ENCODE measurements at regions not wholly inside any gene's neighbourhood (a gene's known extent, or its start where the extent isn't known, plus 50 kb on each side); places are given as distances from the start of the nearest gene placed in this dataset.

- H3K9me3 ChIP-seq (ENCODE audit: low read length), result no peaks in the 10 kb centered on the region
- H3F3A ChIP-seq (ENCODE audit: insufficient read depth, low read length, poor library complexity, severe bottlenecking), result no peaks in the 10 kb centered on the region
- H3K4me2 ChIP-seq (ENCODE audit: low read length), result no peak overlapping the region
- no peak overlapping the region for H2AFZ ChIP-seq (ENCODE audit: low read depth, low read length)
- H3K36me3 ChIP-seq (ENCODE audit: insufficient read depth, low read length), result no peaks in the 10 kb centered on the region
- no peak overlapping the region for H3K9ac ChIP-seq (ENCODE audit: low read length)
- no peak overlapping the region for H3K27ac ChIP-seq (ENCODE audit: low read length)
- no peaks in the 10 kb centered on the region for H3K9me2 ChIP-seq (ENCODE audit: insufficient read depth, low read length)
- H3K79me2 ChIP-seq (replicated peaks; ENCODE audit: insufficient read depth, low read length), result no peaks in the 10 kb centered on the region
- peaks cover 14% of the 10 kb centered on the region for H3K27me3 ChIP-seq (ENCODE audit: insufficient read depth, low read depth, low read length)
- no peak overlapping the region for H3K4me3 ChIP-seq (ENCODE audit: low read length)
- no peak for TF ChIP-seq MXI1 (conservative IDR thresholded peaks at IDR 0.05; ENCODE audit: poor library complexity, severe bottlenecking)
- TF ChIP-seq EZH2 (IDR thresholded peaks at IDR 0.05; ENCODE audit: borderline replicate concordance, insufficient read depth, low read length, poor library complexity, severe bottlenecking), result no peak
- TF ChIP-seq CTCF (IDR thresholded peaks at IDR 0.05; ENCODE audit: poor library complexity, severe bottlenecking), result no peak
- no peak for TF ChIP-seq REST (IDR thresholded peaks at IDR 0.05; ENCODE audit: borderline replicate concordance)
- no peak for TF ChIP-seq TAF1 (IDR thresholded peaks at IDR 0.05; ENCODE audit: low read depth)
- TF ChIP-seq EP300 (conservative IDR thresholded peaks at IDR 0.05; ENCODE audit: poor library complexity, severe bottlenecking), result no peak
- TF ChIP-seq RAD21 (conservative IDR thresholded peaks at IDR 0.05), result no peak
- TF ChIP-seq SMC3 (conservative IDR thresholded peaks at IDR 0.05; ENCODE audit: poor library complexity), result no peak
- TF ChIP-seq POLR2AphosphoS5 (IDR thresholded peaks at IDR 0.05), result no peak
- no peaks in the 10 kb centered on the region for H4K20me1 ChIP-seq (ENCODE audit: insufficient read depth)
These were observed 278.7 kb upstream of the KLHL1 start for GRCh38 chr13:70386919-70387318.

- no peak overlapping the region for H3K4me3 ChIP-seq (ENCODE audit: low read length)
- H3K79me2 ChIP-seq (replicated peaks; ENCODE audit: insufficient read depth, low read length), result no peaks in the 10 kb centered on the region
- H2AFZ ChIP-seq (ENCODE audit: low read depth, low read length), result no peak overlapping the region
These were observed 277.6 kb upstream of the KLHL1 start for GRCh38 chr13:70385852-70386251.

More at GRCh38 chr13:70385852-70386251, 277.6 kb upstream of the KLHL1 start:
- Histone ChIP-seq H4K20me1 (ENCODE audit: insufficient read depth) (no peaks in the 10 kb centered on the region), H3K9me2 (ENCODE audit: insufficient read depth, low read length) (no peaks in the 10 kb centered on the region), H3K9me3 (ENCODE audit: low read length) (no peaks in the 10 kb centered on the region), H3F3A (ENCODE audit: insufficient read depth, low read length, poor library complexity, severe bottlenecking) (no peaks in the 10 kb centered on the region), H3K9ac (ENCODE audit: low read length) (no peak overlapping the region), H3K27me3 (ENCODE audit: insufficient read depth, low read depth, low read length) (peaks cover 6% of the 10 kb centered on the region), H3K4me2 (ENCODE audit: low read length) (no peak overlapping the region), H3K27ac (ENCODE audit: low read length) (no peak overlapping the region), H3K36me3 (ENCODE audit: insufficient read depth, low read length) (no peaks in the 10 kb centered on the region)
- no peak for TF ChIP-seq RAD21 (conservative IDR thresholded peaks at IDR 0.05)
- no peak for TF ChIP-seq EZH2 (IDR thresholded peaks at IDR 0.05; ENCODE audit: borderline replicate concordance, insufficient read depth, low read length, poor library complexity, severe bottlenecking)
- no peak for TF ChIP-seq TAF1 (IDR thresholded peaks at IDR 0.05; ENCODE audit: low read depth)
- TF ChIP-seq REST (IDR thresholded peaks at IDR 0.05; ENCODE audit: borderline replicate concordance), result no peak
- TF ChIP-seq MXI1 (conservative IDR thresholded peaks at IDR 0.05; ENCODE audit: poor library complexity, severe bottlenecking), result no peak
- no peak for TF ChIP-seq EP300 (conservative IDR thresholded peaks at IDR 0.05; ENCODE audit: poor library complexity, severe bottlenecking)
- no peak for TF ChIP-seq SMC3 (conservative IDR thresholded peaks at IDR 0.05; ENCODE audit: poor library complexity)
- no peak for TF ChIP-seq CTCF (IDR thresholded peaks at IDR 0.05; ENCODE audit: poor library complexity, severe bottlenecking)
- no peak for TF ChIP-seq POLR2AphosphoS5 (IDR thresholded peaks at IDR 0.05)

All from neural cell (in vitro differentiated cells).